SK-N-MC (cell line): ENCODE measurements at regions not wholly inside any gene's neighbourhood (a gene's known extent, or its start where the extent isn't known, plus 50 kb on each side); places are given as distances from the start of the nearest gene placed in this dataset.

ENCODE experiments used
- EZH2 ChIP-seq: fragments of 200-600 bp; sonication (generic); IDR thresholded peaks from one replicate; pipeline ENCODE4 v1.6.1; 2017; ENCODE audit warnings: antibody characterized with exemption
- FOXP2 ChIP-seq: optimal IDR thresholded peaks from 2 replicates; pipeline ENCODE3; 2011; ENCODE audit warnings: mild to moderate bottlenecking, moderate library complexity; ENCODE audit not compliant: insufficient read depth; ENCODE audit errors: extremely low read length, control extremely low read depth
- POLR2AphosphoS5 ChIP-seq: IDR thresholded peaks from 2 replicates; pipeline ENCODE4 v1.6.1; 2012; ENCODE audit warnings: mild to moderate bottlenecking, low read depth, low read length, borderline replicate concordance

DNA sequence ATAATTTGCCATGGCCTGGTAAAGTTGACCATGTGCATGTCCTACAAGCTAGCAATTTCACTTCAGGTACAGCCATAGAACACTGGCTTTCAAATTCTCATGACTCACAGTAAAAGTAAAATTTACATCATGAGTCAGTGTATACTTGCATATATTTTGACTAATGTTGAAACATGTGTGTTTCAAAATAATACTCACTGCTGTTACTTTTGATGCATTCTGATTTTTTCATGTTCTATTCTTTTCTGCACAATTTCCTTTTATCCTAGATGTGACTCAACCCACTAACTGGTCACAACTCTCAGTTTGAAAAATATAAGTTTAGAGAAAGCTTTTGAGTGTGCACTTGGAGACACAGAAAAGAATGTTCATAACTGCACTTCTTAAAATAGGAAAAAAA lies 365.7 kb downstream of the FGF13 start:
- TF ChIP-seq POLR2AphosphoS5 (no peak), EZH2 (no peak), FOXP2 (no peak)
